ENCODE measurements at regions not wholly inside any gene's neighbourhood (a gene's known extent, or its start where the extent isn't known, plus 50 kb on each side); places are given as distances from the start of the nearest gene placed in this dataset.
A peak's percentile ranks its signal among the peaks of the same experiment; 100 is the strongest.

- no peaks in the 10 kb centered on the region for H3K4me1 Mint-ChIP-seq
- H3K4me3 Mint-ChIP-seq = no peak overlapping the region
- no peak overlapping the region for H3K27ac Mint-ChIP-seq
- no peaks in the 10 kb centered on the region for H3K36me3 Mint-ChIP-seq
- no peak for DNase-seq (ENCODE audit: low spot score in 2 of 2)
- ATAC-seq = no peak
- no peaks in the 10 kb centered on the region for H3K9me3 Mint-ChIP-seq
These were observed 51.8 kb upstream of the CASZ1 start for GRCh38 chr1:10848109-10848684.

- Mint-ChIP-seq H3K4me1 (no peaks in the 10 kb centered on the region), H3K4me3 (no peak overlapping the region), H3K27ac (no peak overlapping the region), H3K36me3 (no peaks in the 10 kb centered on the region), H3K9me3 (no peaks in the 10 kb centered on the region)
- DNase-seq (ENCODE audit: low spot score in 2 of 2) (no peak), ATAC-seq (no peak)
These were observed 53.6 kb upstream of the CASZ1 start for GRCh38 chr1:10850026-10850425.

- Mint-ChIP-seq H3K4me3 (no peak overlapping the region), H3K27ac (no peak overlapping the region), H3K36me3 (no peaks in the 10 kb centered on the region), H3K4me1 (no peaks in the 10 kb centered on the region), H3K9me3 (no peaks in the 10 kb centered on the region)
- ATAC-seq (peak; percentile 5), DNase-seq (ENCODE audit: low spot score in 2 of 2) (no peak)
These were observed 54.9 kb upstream of the CASZ1 start for GRCh38 chr1:10851024-10852013.

GRCh38 chr1:10852018-10852417, 55.6 kb upstream of the CASZ1 start:
- H3K36me3 Mint-ChIP-seq = no peaks in the 10 kb centered on the region
- H3K27ac Mint-ChIP-seq = no peak overlapping the region
- H3K9me3 Mint-ChIP-seq = no peaks in the 10 kb centered on the region
- DNase-seq (ENCODE audit: low spot score in 2 of 2) (no peak), ATAC-seq (no peak)
- H3K4me3 Mint-ChIP-seq = no peak overlapping the region
- H3K4me1 Mint-ChIP-seq = no peaks in the 10 kb centered on the region

- Mint-ChIP-seq H3K36me3 (no peaks in the 10 kb centered on the region), H3K9me3 (no peaks in the 10 kb centered on the region), H3K4me3 (no peak overlapping the region), H3K4me1 (no peaks in the 10 kb centered on the region), H3K27ac (no peak overlapping the region)
- ATAC-seq (no peak), DNase-seq (ENCODE audit: low spot score in 2 of 2) (no peak)
These were observed 56.0 kb upstream of the CASZ1 start for GRCh38 chr1:10852486-10852885.

- Mint-ChIP-seq H3K36me3 (no peaks in the 10 kb centered on the region), H3K4me1 (no peaks in the 10 kb centered on the region), H3K4me3 (no peak overlapping the region), H3K27ac (no peak overlapping the region), H3K9me3 (no peaks in the 10 kb centered on the region)
- DNase-seq (ENCODE audit: low spot score in 2 of 2) (no peak), ATAC-seq (no peak)
These were observed 56.6 kb upstream of the CASZ1 start for GRCh38 chr1:10852998-10853520.

- Mint-ChIP-seq H3K9me3 (no peaks in the 10 kb centered on the region), H3K27ac (no peak overlapping the region), H3K4me1 (no peaks in the 10 kb centered on the region), H3K4me3 (no peak overlapping the region), H3K36me3 (no peaks in the 10 kb centered on the region)
- DNase-seq (ENCODE audit: low spot score in 2 of 2) (no peak), ATAC-seq (peak; percentile 9)
These were observed 57.3 kb upstream of the CASZ1 start for GRCh38 chr1:10853701-10854100.

GRCh38 chr1:10854856-10855459, 58.5 kb upstream of the CASZ1 start:
- Mint-ChIP-seq H3K27ac (no peak overlapping the region), H3K4me3 (no peak overlapping the region), H3K4me1 (no peaks in the 10 kb centered on the region), H3K9me3 (no peaks in the 10 kb centered on the region), H3K36me3 (no peaks in the 10 kb centered on the region)
- no peak for ATAC-seq
- DNase-seq (ENCODE audit: low spot score in 2 of 2) = no peak

GRCh38 chr1:10856176-10856683, 59.8 kb upstream of the CASZ1 start:
- DNase-seq (ENCODE audit: low spot score in 2 of 2) (no peak), ATAC-seq (no peak)
- Mint-ChIP-seq H3K27ac (no peak overlapping the region), H3K4me3 (no peak overlapping the region), H3K36me3 (no peaks in the 10 kb centered on the region), H3K4me1 (no peaks in the 10 kb centered on the region), H3K9me3 (no peaks in the 10 kb centered on the region)

GRCh38 chr1:10856863-10857598, 60.6 kb upstream of the CASZ1 start:
- Mint-ChIP-seq H3K9me3 (no peaks in the 10 kb centered on the region), H3K4me1 (no peaks in the 10 kb centered on the region)
- no peak for DNase-seq (ENCODE audit: low spot score in 2 of 2)

GRCh38 chr1:10857687-10858086, 61.2 kb upstream of the CASZ1 start:
- Mint-ChIP-seq H3K9me3 (no peaks in the 10 kb centered on the region), H3K4me1 (no peaks in the 10 kb centered on the region), H3K27ac (no peak overlapping the region), H3K4me3 (no peak overlapping the region), H3K36me3 (no peaks in the 10 kb centered on the region)
- DNase-seq (ENCODE audit: low spot score in 2 of 2) (no peak), ATAC-seq (no peak)

More at GRCh38 chr1:10856863-10857598, 60.6 kb upstream of the CASZ1 start:
- Mint-ChIP-seq H3K4me3 (no peak overlapping the region), H3K36me3 (no peaks in the 10 kb centered on the region), H3K27ac (no peak overlapping the region)
- ATAC-seq = peak; percentile 15

GRCh38 chr1:10860218-10860617, 63.8 kb upstream of the CASZ1 start:
- DNase-seq (ENCODE audit: low spot score in 2 of 2) = no peak
- H3K36me3 Mint-ChIP-seq = no peaks in the 10 kb centered on the region
- no peak overlapping the region for H3K27ac Mint-ChIP-seq
- no peak overlapping the region for H3K4me3 Mint-ChIP-seq
- peaks cover 9% of the 10 kb centered on the region for H3K4me1 Mint-ChIP-seq
- no peaks in the 10 kb centered on the region for H3K9me3 Mint-ChIP-seq
- no peak for ATAC-seq

GRCh38 chr1:10860682-10861081, 64.2 kb upstream of the CASZ1 start:
- Mint-ChIP-seq H3K4me3 (no peak overlapping the region), H3K9me3 (no peaks in the 10 kb centered on the region), H3K36me3 (no peaks in the 10 kb centered on the region), H3K27ac (no peak overlapping the region), H3K4me1 (peaks cover 11% of the 10 kb centered on the region)
- ATAC-seq (no peak), DNase-seq (ENCODE audit: low spot score in 2 of 2) (no peak)

- Mint-ChIP-seq H3K27ac (no peak overlapping the region), H3K36me3 (no peaks in the 10 kb centered on the region)
These were observed 65.4 kb upstream of the CASZ1 start for GRCh38 chr1:10861822-10862221.

More at GRCh38 chr1:10861822-10862221, 65.4 kb upstream of the CASZ1 start:
- no peaks in the 10 kb centered on the region for H3K9me3 Mint-ChIP-seq
- no peak overlapping the region for H3K4me3 Mint-ChIP-seq
- peaks cover 16% of the 10 kb centered on the region for H3K4me1 Mint-ChIP-seq
- ATAC-seq (no peak), DNase-seq (ENCODE audit: low spot score in 2 of 2) (no peak)

All from stimulated activated effector memory CD8-positive, alpha-beta T cell treated with anti-CD3 and anti-CD28 coated beads, Interleukin-12 subunit alpha, Interleukin-12 subunit beta, amount 100 ng/mL, for 72 hours (primary cell).